Nephron (organoid): ENCODE measurements at regions not wholly inside any gene's neighbourhood (a gene's known extent, or its start where the extent isn't known, plus 50 kb on each side); places are given as distances from the start of the nearest gene placed in this dataset.

Experiments
- H3K27ac Mint-ChIP-seq, 3 experiments: 2 replicates each; pipeline ENCODE4 v1.8.0; 2020; ENCODE audit warnings: mixed read lengths in 3 of 3, mild to moderate bottlenecking in 2 of 3, moderate library complexity in 1 of 3
- H3K27me3 Mint-ChIP-seq: 2 replicates; pipeline ENCODE4 v1.8.0; 2021; ENCODE audit warnings: low read depth, mild to moderate bottlenecking, moderate library complexity, mixed read lengths
- H3K36me3 Mint-ChIP-seq: 2 replicates; pipeline ENCODE4 v1.8.0; 2020; ENCODE audit warnings: low read depth, mixed read lengths
- H3K4me1 Mint-ChIP-seq: 2 replicates; pipeline ENCODE4 v1.8.0; 2020; ENCODE audit warnings: mixed read lengths
- H3K4me3 Mint-ChIP-seq, 3 experiments: 2 replicates each; pipeline ENCODE4 v1.8.0; 2020; ENCODE audit warnings: mild to moderate bottlenecking in 3 of 3, mixed read lengths in 3 of 3, moderate library complexity in 2 of 3
- H3K9me3 Mint-ChIP-seq: 2 replicates; pipeline ENCODE4 v1.8.0; 2020; ENCODE audit warnings: mixed read lengths
- TF ChIP-seq, protein P1 (sequence below), 3 experiments: fragments of 200-600 bp; sonication (generic); IDR thresholded peaks; one replicate each; pipeline ENCODE4 v1.5.0; 2021; ENCODE audit warnings: antibody characterized with exemption in 3 of 3; ENCODE audit not compliant: unreplicated experiment in 3 of 3

DNA sequence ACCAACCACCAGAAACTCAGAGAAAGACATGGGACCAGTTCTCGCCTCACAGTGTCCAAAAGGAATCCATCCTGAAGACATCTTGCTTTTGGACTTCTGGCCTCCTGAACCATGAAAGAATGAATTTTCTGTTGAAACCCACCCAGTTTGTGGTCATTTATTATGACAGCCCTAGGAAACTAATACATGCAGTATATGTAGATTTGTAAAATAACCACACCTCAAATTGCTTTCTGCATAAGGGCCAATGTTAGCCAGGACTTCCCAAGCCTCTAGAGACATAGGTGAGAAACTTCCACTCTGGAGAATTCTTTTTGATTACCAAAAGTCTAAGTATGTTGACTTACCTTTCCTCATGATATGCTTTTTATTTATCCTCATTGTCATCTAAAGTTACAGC lies 210.5 kb upstream of the SP4 start:
- Mint-ChIP-seq H3K4me1 (no peaks in the 10 kb centered on the region), H3K4me3 (no peak overlapping the region), H3K27me3 (peaks cover 4% of the 10 kb centered on the region), H3K27ac (no peak overlapping the region), H3K36me3 (no peaks in the 10 kb centered on the region), H3K9me3 (no peaks in the 10 kb centered on the region)
- TF ChIP-seq, protein P1, sequence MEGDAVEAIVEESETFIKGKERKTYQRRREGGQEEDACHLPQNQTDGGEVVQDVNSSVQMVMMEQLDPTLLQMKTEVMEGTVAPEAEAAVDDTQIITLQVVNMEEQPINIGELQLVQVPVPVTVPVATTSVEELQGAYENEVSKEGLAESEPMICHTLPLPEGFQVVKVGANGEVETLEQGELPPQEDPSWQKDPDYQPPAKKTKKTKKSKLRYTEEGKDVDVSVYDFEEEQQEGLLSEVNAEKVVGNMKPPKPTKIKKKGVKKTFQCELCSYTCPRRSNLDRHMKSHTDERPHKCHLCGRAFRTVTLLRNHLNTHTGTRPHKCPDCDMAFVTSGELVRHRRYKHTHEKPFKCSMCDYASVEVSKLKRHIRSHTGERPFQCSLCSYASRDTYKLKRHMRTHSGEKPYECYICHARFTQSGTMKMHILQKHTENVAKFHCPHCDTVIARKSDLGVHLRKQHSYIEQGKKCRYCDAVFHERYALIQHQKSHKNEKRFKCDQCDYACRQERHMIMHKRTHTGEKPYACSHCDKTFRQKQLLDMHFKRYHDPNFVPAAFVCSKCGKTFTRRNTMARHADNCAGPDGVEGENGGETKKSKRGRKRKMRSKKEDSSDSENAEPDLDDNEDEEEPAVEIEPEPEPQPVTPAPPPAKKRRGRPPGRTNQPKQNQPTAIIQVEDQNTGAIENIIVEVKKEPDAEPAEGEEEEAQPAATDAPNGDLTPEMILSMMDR (IDR thresholded peaks at IDR 0.05; ENCODE audit: unreplicated experiment in 3 of 3) = no peak

GRCh38 chr7:21218155-21218554 lies 209.7 kb upstream of the SP4 start:
- H3K27me3 Mint-ChIP-seq = peaks cover 4% of the 10 kb centered on the region
- no peak overlapping the region for H3K27ac Mint-ChIP-seq
- H3K9me3 Mint-ChIP-seq = no peaks in the 10 kb centered on the region
- no peaks in the 10 kb centered on the region for H3K36me3 Mint-ChIP-seq
- TF ChIP-seq, protein P1 (IDR thresholded peaks at IDR 0.05; ENCODE audit: unreplicated experiment in 3 of 3) = no peak
- H3K4me3 Mint-ChIP-seq = no peak overlapping the region
- no peaks in the 10 kb centered on the region for H3K4me1 Mint-ChIP-seq

DNA sequence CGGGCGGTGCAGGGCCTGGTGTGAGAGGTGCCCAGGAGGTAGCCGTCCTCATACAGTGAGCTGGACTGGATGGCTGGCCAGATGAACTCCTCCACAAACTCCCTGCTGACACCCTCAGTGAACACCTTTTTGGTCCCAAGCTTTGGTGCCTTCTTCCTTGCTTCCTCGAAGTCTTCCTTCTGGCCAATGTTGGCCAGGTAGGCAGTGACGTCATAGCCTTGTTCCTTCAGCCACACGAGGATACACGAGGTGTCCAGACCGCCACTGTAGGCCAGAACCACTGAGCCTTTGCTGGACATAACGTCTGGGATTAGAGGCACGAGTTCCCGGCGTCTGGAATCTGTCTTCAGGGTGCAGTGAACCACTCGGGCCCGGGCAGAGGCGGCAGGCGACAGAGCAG lies 206.8 kb upstream of the SP4 start:
- Mint-ChIP-seq H3K4me1 (no peaks in the 10 kb centered on the region), H3K36me3 (no peaks in the 10 kb centered on the region), H3K9me3 (no peaks in the 10 kb centered on the region), H3K27ac (no peak overlapping the region), H3K27me3 (no peaks in the 10 kb centered on the region), H3K4me3 (no peak overlapping the region)
- TF ChIP-seq, protein P1 (IDR thresholded peaks at IDR 0.05; ENCODE audit: unreplicated experiment in 3 of 3) = no peak

DNA sequence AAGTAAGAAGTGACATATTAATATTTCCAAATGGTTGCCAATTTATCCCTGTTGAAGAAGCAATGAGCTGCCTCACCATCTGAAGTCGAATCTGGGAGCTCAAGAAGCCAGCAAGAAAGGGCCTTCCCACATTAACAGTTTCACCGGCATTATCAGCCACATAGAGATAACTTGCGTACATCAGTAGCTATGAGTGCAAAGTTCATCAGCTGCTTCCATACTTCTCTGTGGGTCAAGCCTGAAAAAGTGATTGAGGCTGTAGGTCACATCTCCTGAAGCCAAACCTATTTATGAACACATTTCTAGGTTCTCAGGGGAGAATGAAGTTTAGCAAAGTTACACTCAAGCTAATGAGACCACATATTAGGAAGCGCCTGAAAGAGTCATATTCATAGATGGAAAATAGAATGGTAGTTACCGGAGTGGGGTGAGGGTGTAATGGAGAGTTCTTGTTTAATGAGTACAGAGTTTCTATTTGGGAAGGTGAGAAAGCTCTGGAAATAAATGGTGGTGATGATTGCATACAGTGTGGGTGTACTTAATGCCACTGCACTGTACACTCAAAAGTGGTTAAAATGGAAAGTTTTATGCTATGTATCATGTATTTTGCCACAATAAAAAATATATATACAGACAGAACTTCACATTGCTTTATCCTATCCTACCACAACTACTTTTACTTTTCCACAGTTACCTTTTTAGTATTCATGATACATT lies 189.3 kb upstream of the SP4 start:
- Mint-ChIP-seq H3K4me1 (no peaks in the 10 kb centered on the region), H3K9me3 (peaks cover under 1% of the 10 kb centered on the region), H3K4me3 (no peak overlapping the region), H3K27ac (no peak overlapping the region), H3K27me3 (peaks cover 17% of the 10 kb centered on the region), H3K36me3 (no peaks in the 10 kb centered on the region)
- TF ChIP-seq, protein P1 (IDR thresholded peaks at IDR 0.05; ENCODE audit: unreplicated experiment in 3 of 3) = no peak

DNA sequence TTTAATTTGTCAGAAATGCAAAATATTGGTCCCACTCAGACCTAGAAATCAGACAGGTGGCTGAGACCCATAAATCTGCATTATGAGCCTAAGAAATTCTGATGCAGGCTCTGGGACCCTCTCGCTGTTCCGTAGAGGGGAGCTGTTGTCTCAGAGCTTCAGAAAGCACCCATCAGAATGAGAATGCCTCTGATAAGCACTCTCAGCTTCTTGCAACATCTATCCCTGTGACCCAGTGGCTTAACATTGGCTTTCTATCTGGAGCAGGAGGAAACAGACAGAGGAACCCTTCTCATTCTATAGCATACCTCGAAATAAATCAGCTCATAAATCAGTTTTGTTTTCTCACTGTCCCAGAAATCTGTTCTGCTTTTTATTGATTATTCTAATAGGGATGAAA lies 184.6 kb upstream of the SP4 start:
- Mint-ChIP-seq H3K9me3 (no peaks in the 10 kb centered on the region), H3K36me3 (no peaks in the 10 kb centered on the region), H3K27ac (no peak overlapping the region), H3K4me3 (no peak overlapping the region), H3K4me1 (no peaks in the 10 kb centered on the region), H3K27me3 (peaks cover 31% of the 10 kb centered on the region)
- TF ChIP-seq, protein P1 (IDR thresholded peaks at IDR 0.05; ENCODE audit: unreplicated experiment in 3 of 3) = no peak

DNA sequence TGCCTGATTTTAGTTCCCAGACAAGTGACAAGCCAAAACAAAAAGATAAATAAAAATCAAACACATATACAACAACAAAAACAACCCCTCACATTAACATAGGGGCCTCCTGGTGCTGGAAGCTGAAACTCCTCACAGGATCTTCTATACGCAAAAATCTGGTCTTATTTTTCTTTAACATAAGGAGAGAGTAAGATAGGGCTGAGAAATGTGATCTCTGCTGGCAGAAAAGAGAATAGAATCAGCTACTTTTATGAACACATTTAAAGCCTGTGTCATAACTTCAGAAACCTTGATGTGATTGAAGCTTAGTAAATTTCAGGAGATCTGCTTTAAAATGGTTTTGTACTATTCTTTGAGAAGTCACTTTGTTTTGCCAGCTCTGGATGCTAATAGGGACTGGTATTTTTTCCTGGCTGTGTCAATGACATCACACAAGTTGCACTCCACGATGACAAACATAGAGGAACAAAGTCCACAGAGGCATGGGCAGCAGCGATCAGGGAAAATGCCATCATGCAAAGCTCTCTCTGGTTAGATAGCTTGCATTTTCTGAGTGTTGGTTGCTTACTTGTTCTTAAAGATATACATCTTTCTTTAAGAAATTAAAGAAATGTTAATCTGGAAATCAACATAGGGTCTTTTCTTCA lies 176.6 kb upstream of the SP4 start:
- H3K9me3 Mint-ChIP-seq = no peaks in the 10 kb centered on the region
- no peak overlapping the region for H3K27ac Mint-ChIP-seq
- TF ChIP-seq, protein P1 (IDR thresholded peaks at IDR 0.05; ENCODE audit: unreplicated experiment in 3 of 3) = peak in 2 of 3 experiments; percentile 22 to 23
- no peaks in the 10 kb centered on the region for H3K4me1 Mint-ChIP-seq
- no peaks in the 10 kb centered on the region for H3K36me3 Mint-ChIP-seq
- H3K27me3 Mint-ChIP-seq = peaks cover 92% of the 10 kb centered on the region
- H3K4me3 Mint-ChIP-seq = no peak overlapping the region
